GM12891 (cell line): ENCODE measurements at regions not wholly inside any gene's neighbourhood (a gene's known extent, or its start where the extent isn't known, plus 50 kb on each side); places are given as distances from the start of the nearest gene placed in this dataset.
"Not testable (repeated sequence)": the region's sequence is repeated elsewhere in the genome, so short reads cannot be mapped to it uniquely, and the experiment has no call there.

Experiments
- POLR2A ChIP-seq: IDR thresholded peaks from 2 replicates; pipeline ENCODE4 v1.6.1; 2011; ENCODE audit warnings: low read depth, low read length, control low read depth
- POLR2AphosphoS5 ChIP-seq: IDR thresholded peaks from 2 replicates; pipeline ENCODE4 v1.6.1; 2011; ENCODE audit warnings: low read depth, low read length, control low read depth

GRCh38 chr12:38529281-38529680 is 212.7 kb downstream of the ALG10B start:
- not testable (repeated sequence) for TF ChIP-seq POLR2A, POLR2AphosphoS5
